GM13976 (cell line): ENCODE measurements at regions not wholly inside any gene's neighbourhood (a gene's known extent, or its start where the extent isn't known, plus 50 kb on each side); places are given as distances from the start of the nearest gene placed in this dataset.

ENCODE experiments used
- DNase-seq: peaks from one replicate; pipeline ENCODE4 v3.0.0; 2012; ENCODE audit warnings: low spot score
- CTCF ChIP-seq: IDR thresholded peaks from 2 replicates; pipeline ENCODE4 v1.5.1; 2012; ENCODE audit warnings: borderline replicate concordance, mild to moderate bottlenecking; ENCODE audit not compliant: insufficient read depth; ENCODE audit errors: extremely low read depth, missing control alignments, control extremely low read depth
- in situ Hi-C: fragments of 300-500 bp; cut with MboI; formaldehyde crosslinking; loops from one replicate; pipeline ENCODE4 v1.12.0; 2022; ENCODE audit warnings: low sequenced_read_pairs, mixed read lengths, inconsistent platforms; ENCODE audit not compliant: unreplicated experiment

GRCh38 chr7:81648716-81649115, 121.1 kb downstream of the HGF start:
- TF ChIP-seq CTCF: no peak
- DNase-seq: no peak
- in situ Hi-C loops: no loop called here

- TF ChIP-seq CTCF: no peak
- in situ Hi-C loops: no loop called here
- DNase-seq: no peak
These were observed 124.4 kb downstream of the HGF start for GRCh38 chr7:81645435-81645834.

- no peak for TF ChIP-seq CTCF
- in situ Hi-C loops: no loop called here
- no peak for DNase-seq
These were observed 128.0 kb downstream of the HGF start for GRCh38 chr7:81641873-81642272.

- no peak for DNase-seq
- TF ChIP-seq CTCF: no peak
- in situ Hi-C loops: no loop called here
These were observed 131.6 kb downstream of the HGF start for GRCh38 chr7:81638198-81638597.

GRCh38 chr7:81637534-81637933, 132.3 kb downstream of the HGF start:
- no peak for TF ChIP-seq CTCF
- DNase-seq: no peak
- in situ Hi-C loops: no loop called here

GRCh38 chr7:81632418-81632817, 137.4 kb downstream of the HGF start:
- in situ Hi-C loops: no loop called here
- no peak for DNase-seq
- no peak for TF ChIP-seq CTCF

- in situ Hi-C loops: no loop called here
- TF ChIP-seq CTCF: no peak
- no peak for DNase-seq
These were observed 139.2 kb downstream of the HGF start for GRCh38 chr7:81630600-81630999.
